WTC11 (cell line): ENCODE measurements at regions not wholly inside any gene's neighbourhood (a gene's known extent, or its start where the extent isn't known, plus 50 kb on each side); places are given as distances from the start of the nearest gene placed in this dataset.

Experiments used
- ATAC-seq: fragments of 200-7000 bp; cut with Tn5 transposase; 2 replicates; pipeline ENCODE4 v1.10.0; 2021; ENCODE audit warnings: mild to moderate bottlenecking, moderate library complexity
- CTCF ChIA-PET: fragments of 300-600 bp; sonication (Branson Sonifier 250); formaldehyde crosslinking; loops from one replicate; lab custom pipeline; 2021; ENCODE audit warnings: antibody characterized with exemption; lab: Charles Lee
- POLR2A ChIA-PET: fragments of 350-600 bp; sonication (Branson Sonifier 250); formaldehyde crosslinking; loops from one replicate; lab custom pipeline; 2021; ENCODE audit warnings: antibody characterized with exemption; lab: Charles Lee
- DNase-seq: peaks from one replicate; pipeline ENCODE4 v3.0.0; 2021; ENCODE audit warnings: low spot score
- H3K27ac Mint-ChIP-seq: 2 replicates; pipeline ENCODE4 v1.8.0; 2021; ENCODE audit warnings: mixed read lengths
- H3K27me3 Mint-ChIP-seq: 2 replicates; pipeline ENCODE4 v1.8.0; 2021; ENCODE audit warnings: low read depth, mild to moderate bottlenecking, moderate library complexity, mixed read lengths
- H3K36me3 Mint-ChIP-seq: 2 replicates; pipeline ENCODE4 v1.8.0; 2021; ENCODE audit warnings: mixed read lengths
- H3K4me1 Mint-ChIP-seq: 2 replicates; pipeline ENCODE4 v1.8.0; 2022; ENCODE audit warnings: mixed read lengths
- H3K4me3 Mint-ChIP-seq: 2 replicates; pipeline ENCODE4 v1.8.0; 2021; ENCODE audit warnings: mild to moderate bottlenecking, moderate library complexity, mixed read lengths
- H3K9me3 Mint-ChIP-seq: 2 replicates; pipeline ENCODE4 v1.8.0; 2021; ENCODE audit warnings: mixed read lengths
- CBFB ChIP-seq: sonication (generic); formaldehyde crosslinking; IDR thresholded peaks from 2 replicates; pipeline ENCODE4 v1.8.1; 2022; ENCODE audit warnings: mild to moderate bottlenecking, low read depth, missing genetic modification reagents
- CREM ChIP-seq: sonication (generic); formaldehyde crosslinking; IDR thresholded peaks from 2 replicates; pipeline ENCODE4 v1.8.1; 2022; ENCODE audit warnings: mild to moderate bottlenecking, missing genetic modification reagents, moderate library complexity
- FOXJ3 ChIP-seq: sonication (generic); formaldehyde crosslinking; IDR thresholded peaks from 2 replicates; pipeline ENCODE4 v1.9.0; 2021; ENCODE audit warnings: missing genetic modification reagents, mild to moderate bottlenecking, borderline replicate concordance
- GRHL2 ChIP-seq: fragments of 250-450 bp; sonication (Bioruptor Pico); IDR thresholded peaks from 2 replicates; pipeline ENCODE4 v1.8.0; 2022; ENCODE audit warnings: mild to moderate bottlenecking, moderate library complexity; ENCODE audit not compliant: insufficient replicate concordance, severe bottlenecking
- NFYB ChIP-seq: sonication (generic); formaldehyde crosslinking; conservative IDR thresholded peaks from 2 replicates; pipeline ENCODE4 v1.8.0; 2022; ENCODE audit warnings: low read depth, missing genetic modification reagents
- SMAD4 ChIP-seq: sonication (generic); formaldehyde crosslinking; IDR thresholded peaks from 2 replicates; pipeline ENCODE4 v1.8.0; 2022; ENCODE audit warnings: mild to moderate bottlenecking, missing genetic modification reagents
- ZNF396 ChIP-seq: fragments of 250-450 bp; sonication (Bioruptor Pico); IDR thresholded peaks from 2 replicates; pipeline ENCODE4 v1.8.0; 2021; ENCODE audit warnings: mild to moderate bottlenecking, moderate library complexity, borderline replicate concordance
- TF ChIP-seq, protein P1 (sequence below): sonication (generic); formaldehyde crosslinking; IDR thresholded peaks from 2 replicates; pipeline ENCODE4 v1.8.1; 2023; ENCODE audit warnings: mild to moderate bottlenecking, moderate library complexity, missing genetic modification reagents
- TF ChIP-seq, protein P2 (sequence below): sonication (generic); formaldehyde crosslinking; IDR thresholded peaks from 2 replicates; pipeline ENCODE4 v1.8.0; 2023; ENCODE audit warnings: missing genetic modification reagents
- TF ChIP-seq, protein P3 (sequence below): sonication (generic); formaldehyde crosslinking; IDR thresholded peaks from 2 replicates; pipeline ENCODE4 v1.8.0; 2022; ENCODE audit warnings: mild to moderate bottlenecking, missing genetic modification reagents
- TF ChIP-seq, protein P4 (sequence below): sonication (generic); formaldehyde crosslinking; IDR thresholded peaks from 2 replicates; pipeline ENCODE4 v1.8.0; 2022; ENCODE audit warnings: mild to moderate bottlenecking, missing genetic modification reagents
- TF ChIP-seq, protein P5 (sequence below): sonication (generic); formaldehyde crosslinking; IDR thresholded peaks from 2 replicates; pipeline ENCODE4 v1.8.1; 2023; ENCODE audit warnings: mild to moderate bottlenecking, missing genetic modification reagents, moderate library complexity
- TF ChIP-seq, protein P6 (sequence below): sonication (generic); formaldehyde crosslinking; conservative IDR thresholded peaks from 2 replicates; pipeline ENCODE4 v1.8.1; 2022; ENCODE audit warnings: mild to moderate bottlenecking, missing genetic modification reagents
- TF ChIP-seq, protein P7 (sequence below): sonication (generic); formaldehyde crosslinking; IDR thresholded peaks from 2 replicates; pipeline ENCODE4 v1.8.1; 2022; ENCODE audit warnings: mild to moderate bottlenecking, moderate library complexity, missing genetic modification reagents
- TF ChIP-seq, protein P8 (sequence below): sonication (generic); formaldehyde crosslinking; IDR thresholded peaks from 2 replicates; pipeline ENCODE4 v1.8.1; 2023; ENCODE audit warnings: mild to moderate bottlenecking, missing genetic modification reagents
- TF ChIP-seq, protein P9 (sequence below): fragments of 200-600 bp; IDR thresholded peaks from 2 replicates; pipeline ENCODE4 v1.8.0; 2022; ENCODE audit warnings: antibody characterized with exemption

DNA sequence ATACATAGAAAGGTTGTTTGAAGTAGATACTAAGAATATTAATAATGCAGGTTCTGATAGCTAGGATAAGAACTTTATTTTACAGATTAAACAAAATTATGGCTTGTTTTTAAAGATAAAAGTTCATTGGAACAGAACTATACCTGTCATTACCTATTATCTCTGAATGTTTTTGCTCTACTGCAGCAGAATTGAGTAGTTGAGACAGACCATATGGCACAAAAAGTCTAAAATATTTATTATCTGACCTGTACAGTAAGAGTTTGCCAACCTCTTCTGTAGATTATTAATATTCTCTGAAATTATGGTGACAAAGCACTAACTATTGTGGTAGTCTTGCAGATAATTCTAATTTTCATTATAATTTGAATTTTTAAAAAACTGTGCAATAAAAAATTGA, 829.1 kb upstream of the MGAT4C start:
- CTCF ChIA-PET: no interaction called here
- Mint-ChIP-seq H3K9me3 (no peaks in the 10 kb centered on the region), H3K27me3 (no peaks in the 10 kb centered on the region)
- no peak for ATAC-seq
- TF ChIP-seq, protein P1, sequence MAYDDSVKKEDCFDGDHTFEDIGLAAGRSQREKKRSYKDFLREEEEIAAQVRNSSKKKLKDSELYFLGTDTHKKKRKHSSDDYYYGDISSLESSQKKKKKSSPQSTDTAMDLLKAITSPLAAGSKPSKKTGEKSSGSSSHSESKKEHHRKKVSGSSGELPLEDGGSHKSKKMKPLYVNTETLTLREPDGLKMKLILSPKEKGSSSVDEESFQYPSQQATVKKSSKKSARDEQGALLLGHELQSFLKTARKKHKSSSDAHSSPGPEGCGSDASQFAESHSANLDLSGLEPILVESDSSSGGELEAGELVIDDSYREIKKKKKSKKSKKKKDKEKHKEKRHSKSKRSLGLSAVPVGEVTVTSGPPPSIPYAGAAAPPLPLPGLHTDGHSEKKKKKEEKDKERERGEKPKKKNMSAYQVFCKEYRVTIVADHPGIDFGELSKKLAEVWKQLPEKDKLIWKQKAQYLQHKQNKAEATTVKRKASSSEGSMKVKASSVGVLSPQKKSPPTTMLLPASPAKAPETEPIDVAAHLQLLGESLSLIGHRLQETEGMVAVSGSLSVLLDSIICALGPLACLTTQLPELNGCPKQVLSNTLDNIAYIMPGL: no peak
- TF ChIP-seq, protein P2, sequence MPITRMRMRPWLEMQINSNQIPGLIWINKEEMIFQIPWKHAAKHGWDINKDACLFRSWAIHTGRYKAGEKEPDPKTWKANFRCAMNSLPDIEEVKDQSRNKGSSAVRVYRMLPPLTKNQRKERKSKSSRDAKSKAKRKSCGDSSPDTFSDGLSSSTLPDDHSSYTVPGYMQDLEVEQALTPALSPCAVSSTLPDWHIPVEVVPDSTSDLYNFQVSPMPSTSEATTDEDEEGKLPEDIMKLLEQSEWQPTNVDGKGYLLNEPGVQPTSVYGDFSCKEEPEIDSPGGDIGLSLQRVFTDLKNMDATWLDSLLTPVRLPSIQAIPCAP (CRISPR knock-in tag): no peak
- TF ChIP-seq, protein P3, sequence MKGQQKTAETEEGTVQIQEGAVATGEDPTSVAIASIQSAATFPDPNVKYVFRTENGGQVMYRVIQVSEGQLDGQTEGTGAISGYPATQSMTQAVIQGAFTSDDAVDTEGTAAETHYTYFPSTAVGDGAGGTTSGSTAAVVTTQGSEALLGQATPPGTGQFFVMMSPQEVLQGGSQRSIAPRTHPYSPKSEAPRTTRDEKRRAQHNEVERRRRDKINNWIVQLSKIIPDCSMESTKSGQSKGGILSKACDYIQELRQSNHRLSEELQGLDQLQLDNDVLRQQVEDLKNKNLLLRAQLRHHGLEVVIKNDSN: no peak
- TF ChIP-seq, protein P4, sequence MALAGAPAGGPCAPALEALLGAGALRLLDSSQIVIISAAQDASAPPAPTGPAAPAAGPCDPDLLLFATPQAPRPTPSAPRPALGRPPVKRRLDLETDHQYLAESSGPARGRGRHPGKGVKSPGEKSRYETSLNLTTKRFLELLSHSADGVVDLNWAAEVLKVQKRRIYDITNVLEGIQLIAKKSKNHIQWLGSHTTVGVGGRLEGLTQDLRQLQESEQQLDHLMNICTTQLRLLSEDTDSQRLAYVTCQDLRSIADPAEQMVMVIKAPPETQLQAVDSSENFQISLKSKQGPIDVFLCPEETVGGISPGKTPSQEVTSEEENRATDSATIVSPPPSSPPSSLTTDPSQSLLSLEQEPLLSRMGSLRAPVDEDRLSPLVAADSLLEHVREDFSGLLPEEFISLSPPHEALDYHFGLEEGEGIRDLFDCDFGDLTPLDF: no peak
- TF ChIP-seq, protein P5, sequence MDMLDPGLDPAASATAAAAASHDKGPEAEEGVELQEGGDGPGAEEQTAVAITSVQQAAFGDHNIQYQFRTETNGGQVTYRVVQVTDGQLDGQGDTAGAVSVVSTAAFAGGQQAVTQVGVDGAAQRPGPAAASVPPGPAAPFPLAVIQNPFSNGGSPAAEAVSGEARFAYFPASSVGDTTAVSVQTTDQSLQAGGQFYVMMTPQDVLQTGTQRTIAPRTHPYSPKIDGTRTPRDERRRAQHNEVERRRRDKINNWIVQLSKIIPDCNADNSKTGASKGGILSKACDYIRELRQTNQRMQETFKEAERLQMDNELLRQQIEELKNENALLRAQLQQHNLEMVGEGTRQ (CRISPR knock-in tag): no peak
- TF ChIP-seq SMAD4 (CRISPR knock-in tag): no peak
- TF ChIP-seq, protein P6, sequence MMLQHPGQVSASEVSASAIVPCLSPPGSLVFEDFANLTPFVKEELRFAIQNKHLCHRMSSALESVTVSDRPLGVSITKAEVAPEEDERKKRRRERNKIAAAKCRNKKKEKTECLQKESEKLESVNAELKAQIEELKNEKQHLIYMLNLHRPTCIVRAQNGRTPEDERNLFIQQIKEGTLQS (CRISPR knock-in tag): no peak
- TF ChIP-seq, all 79 proteins: peak for 0
- no peaks in the 10 kb centered on the region for H3K4me1 Mint-ChIP-seq
- H3K4me3 Mint-ChIP-seq: no peak overlapping the region
- no peak overlapping the region for H3K27ac Mint-ChIP-seq
- DNase-seq: no peak
- no peaks in the 10 kb centered on the region for H3K36me3 Mint-ChIP-seq
- POLR2A ChIA-PET: no interaction called here

DNA sequence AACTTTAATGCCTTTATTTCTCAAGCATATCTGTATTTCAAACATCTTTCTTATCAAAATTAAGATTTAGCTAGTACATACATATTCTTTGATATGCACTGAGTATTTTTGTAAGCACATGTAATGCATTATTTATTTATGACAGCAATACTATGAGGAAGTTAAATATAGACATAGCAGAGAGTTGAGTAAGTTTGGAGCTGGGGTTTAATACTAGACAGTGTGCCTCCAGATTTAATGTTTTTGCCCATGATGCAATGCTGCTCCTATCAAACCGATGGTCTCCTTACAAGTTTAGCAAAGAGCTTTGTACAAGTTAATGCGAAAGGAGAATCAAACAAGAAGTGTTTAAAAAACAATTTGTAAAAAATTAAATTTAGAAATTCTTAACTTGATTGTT, 826.6 kb upstream of the MGAT4C start:
- H3K27ac Mint-ChIP-seq: no peak overlapping the region
- DNase-seq: no peak
- H3K36me3 Mint-ChIP-seq: no peaks in the 10 kb centered on the region
- no peaks in the 10 kb centered on the region for H3K4me1 Mint-ChIP-seq
- H3K9me3 Mint-ChIP-seq: no peaks in the 10 kb centered on the region
- TF ChIP-seq CBFB (CRISPR knock-in tag) (no peak), CREM (CRISPR knock-in tag) (no peak), ZNF396 (no peak), NFYB (CRISPR knock-in tag) (no peak), FOXJ3 (CRISPR knock-in tag) (no peak), GRHL2 (no peak)
- TF ChIP-seq, protein P7, sequence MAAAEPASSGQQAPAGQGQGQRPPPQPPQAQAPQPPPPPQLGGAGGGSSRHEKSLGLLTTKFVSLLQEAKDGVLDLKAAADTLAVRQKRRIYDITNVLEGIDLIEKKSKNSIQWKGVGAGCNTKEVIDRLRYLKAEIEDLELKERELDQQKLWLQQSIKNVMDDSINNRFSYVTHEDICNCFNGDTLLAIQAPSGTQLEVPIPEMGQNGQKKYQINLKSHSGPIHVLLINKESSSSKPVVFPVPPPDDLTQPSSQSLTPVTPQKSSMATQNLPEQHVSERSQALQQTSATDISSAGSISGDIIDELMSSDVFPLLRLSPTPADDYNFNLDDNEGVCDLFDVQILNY (CRISPR knock-in tag): no peak
- TF ChIP-seq, protein P8, sequence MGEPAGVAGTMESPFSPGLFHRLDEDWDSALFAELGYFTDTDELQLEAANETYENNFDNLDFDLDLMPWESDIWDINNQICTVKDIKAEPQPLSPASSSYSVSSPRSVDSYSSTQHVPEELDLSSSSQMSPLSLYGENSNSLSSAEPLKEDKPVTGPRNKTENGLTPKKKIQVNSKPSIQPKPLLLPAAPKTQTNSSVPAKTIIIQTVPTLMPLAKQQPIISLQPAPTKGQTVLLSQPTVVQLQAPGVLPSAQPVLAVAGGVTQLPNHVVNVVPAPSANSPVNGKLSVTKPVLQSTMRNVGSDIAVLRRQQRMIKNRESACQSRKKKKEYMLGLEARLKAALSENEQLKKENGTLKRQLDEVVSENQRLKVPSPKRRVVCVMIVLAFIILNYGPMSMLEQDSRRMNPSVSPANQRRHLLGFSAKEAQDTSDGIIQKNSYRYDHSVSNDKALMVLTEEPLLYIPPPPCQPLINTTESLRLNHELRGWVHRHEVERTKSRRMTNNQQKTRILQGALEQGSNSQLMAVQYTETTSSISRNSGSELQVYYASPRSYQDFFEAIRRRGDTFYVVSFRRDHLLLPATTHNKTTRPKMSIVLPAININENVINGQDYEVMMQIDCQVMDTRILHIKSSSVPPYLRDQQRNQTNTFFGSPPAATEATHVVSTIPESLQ: no peak
- TF ChIP-seq, protein P9, sequence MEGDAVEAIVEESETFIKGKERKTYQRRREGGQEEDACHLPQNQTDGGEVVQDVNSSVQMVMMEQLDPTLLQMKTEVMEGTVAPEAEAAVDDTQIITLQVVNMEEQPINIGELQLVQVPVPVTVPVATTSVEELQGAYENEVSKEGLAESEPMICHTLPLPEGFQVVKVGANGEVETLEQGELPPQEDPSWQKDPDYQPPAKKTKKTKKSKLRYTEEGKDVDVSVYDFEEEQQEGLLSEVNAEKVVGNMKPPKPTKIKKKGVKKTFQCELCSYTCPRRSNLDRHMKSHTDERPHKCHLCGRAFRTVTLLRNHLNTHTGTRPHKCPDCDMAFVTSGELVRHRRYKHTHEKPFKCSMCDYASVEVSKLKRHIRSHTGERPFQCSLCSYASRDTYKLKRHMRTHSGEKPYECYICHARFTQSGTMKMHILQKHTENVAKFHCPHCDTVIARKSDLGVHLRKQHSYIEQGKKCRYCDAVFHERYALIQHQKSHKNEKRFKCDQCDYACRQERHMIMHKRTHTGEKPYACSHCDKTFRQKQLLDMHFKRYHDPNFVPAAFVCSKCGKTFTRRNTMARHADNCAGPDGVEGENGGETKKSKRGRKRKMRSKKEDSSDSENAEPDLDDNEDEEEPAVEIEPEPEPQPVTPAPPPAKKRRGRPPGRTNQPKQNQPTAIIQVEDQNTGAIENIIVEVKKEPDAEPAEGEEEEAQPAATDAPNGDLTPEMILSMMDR: no peak
- TF ChIP-seq, protein P2 (CRISPR knock-in tag): no peak
- ATAC-seq: no peak
- ChIA-PET POLR2A (no interaction called here), CTCF (no interaction called here)
- H3K27me3 Mint-ChIP-seq: no peaks in the 10 kb centered on the region
- H3K4me3 Mint-ChIP-seq: no peak overlapping the region
